Activated CD4-positive, alpha-beta T cell treated with anti-CD3 and anti-CD28 coated beads, Interleukin-2, amount 10 ng/mL, durations not matched to agents 24 days and 14 days (primary cell): ENCODE measurements at regions not wholly inside any gene's neighbourhood (a gene's known extent, or its start where the extent isn't known, plus 50 kb on each side); places are given as distances from the start of the nearest gene placed in this dataset.

Experiments
- DNase-seq: peaks from one replicate; pipeline ENCODE4 v3.0.0; 2022
- H3K27ac Mint-ChIP-seq: one replicate; pipeline ENCODE4 v1.8.0; 2022; ENCODE audit warnings: mild to moderate bottlenecking, mixed read lengths
- H3K27me3 Mint-ChIP-seq: one replicate; pipeline ENCODE4 v1.8.0; 2022; ENCODE audit warnings: mixed read lengths
- H3K36me3 Mint-ChIP-seq: one replicate; pipeline ENCODE4 v1.8.0; 2022; ENCODE audit warnings: low read depth, mild to moderate bottlenecking, mixed read lengths
- H3K4me1 Mint-ChIP-seq: one replicate; pipeline ENCODE4 v1.8.0; 2021; ENCODE audit warnings: mixed read lengths
- H3K4me3 Mint-ChIP-seq: one replicate; pipeline ENCODE4 v1.8.0; 2022; ENCODE audit warnings: mild to moderate bottlenecking, moderate library complexity, mixed read lengths
- H3K9me3 Mint-ChIP-seq: one replicate; pipeline ENCODE4 v1.8.0; 2021; ENCODE audit warnings: mixed read lengths
- intact Hi-C: fragments of 100-400 bp; cut with micrococcal nuclease; formaldehyde crosslinking; loops from one replicate; pipeline ENCODE4 v1.15.1; 2023

GRCh38 chr12:24711056-24712008 is 237.6 kb downstream of the BCAT1 start:
- H3K4me1 Mint-ChIP-seq, result peaks cover 2% of the 10 kb centered on the region
- no peaks in the 10 kb centered on the region for H3K27me3 Mint-ChIP-seq
- intact Hi-C loops, result loop anchor here (10.0 kb wide), 1 partner anchor 343 kb away; a partner anchor contains a TSS

GRCh38 chr12:24709216-24709615 is 239.7 kb downstream of the BCAT1 start:
- Mint-ChIP-seq H3K27ac (no peak overlapping the region), H3K9me3 (peaks cover 6% of the 10 kb centered on the region), H3K36me3 (no peaks in the 10 kb centered on the region), H3K4me1 (peaks cover 10% of the 10 kb centered on the region), H3K4me3 (no peak overlapping the region), H3K27me3 (no peaks in the 10 kb centered on the region)
- no peak for DNase-seq
- intact Hi-C loops, result loop anchor here (1.0 to 2.0 kb wide), 2 partner anchors 10 to 16 kb away; no protein-coding TSS in a partner anchor

More at GRCh38 chr12:24711056-24712008, 237.6 kb downstream of the BCAT1 start:
- Mint-ChIP-seq H3K9me3 (peaks cover 6% of the 10 kb centered on the region), H3K4me3 (no peak overlapping the region), H3K27ac (no peak overlapping the region), H3K36me3 (no peaks in the 10 kb centered on the region)
- DNase-seq, result no peak

GRCh38 chr12:24708718-24709117 is 240.2 kb downstream of the BCAT1 start:
- peaks cover 9% of the 10 kb centered on the region for H3K9me3 Mint-ChIP-seq
- H3K27me3 Mint-ChIP-seq, result no peaks in the 10 kb centered on the region
- intact Hi-C loops, result loop anchor here (1.0 to 2.0 kb wide), 2 partner anchors 11 to 16 kb away; no protein-coding TSS in a partner anchor
- H3K4me1 Mint-ChIP-seq, result peaks cover 10% of the 10 kb centered on the region
- no peak overlapping the region for H3K4me3 Mint-ChIP-seq
- no peak overlapping the region for H3K27ac Mint-ChIP-seq
- DNase-seq, result no peak
- H3K36me3 Mint-ChIP-seq, result no peaks in the 10 kb centered on the region

GRCh38 chr12:24708043-24708442 is 240.9 kb downstream of the BCAT1 start:
- intact Hi-C loops, result loop anchor here (2.0 kb wide), 1 partner anchor 17 kb away; no protein-coding TSS in a partner anchor

GRCh38 chr12:24707334-24707733 is 241.6 kb downstream of the BCAT1 start:
- Mint-ChIP-seq H3K27me3 (no peaks in the 10 kb centered on the region), H3K36me3 (peaks cover 2% of the 10 kb centered on the region), H3K27ac (no peak overlapping the region), H3K9me3 (peaks cover 5% of the 10 kb centered on the region), H3K4me3 (no peak overlapping the region), H3K4me1 (peaks cover 8% of the 10 kb centered on the region)
- DNase-seq, result peak; percentile 40
- intact Hi-C loops, result no loop called here

More at GRCh38 chr12:24708043-24708442, 240.9 kb downstream of the BCAT1 start:
- Mint-ChIP-seq H3K4me3 (no peak overlapping the region), H3K27ac (no peak overlapping the region), H3K4me1 (peaks cover 10% of the 10 kb centered on the region), H3K9me3 (peaks cover 6% of the 10 kb centered on the region), H3K36me3 (no peaks in the 10 kb centered on the region), H3K27me3 (no peaks in the 10 kb centered on the region)
- DNase-seq, result no peak

GRCh38 chr12:24705741-24706358 is 243.1 kb downstream of the BCAT1 start:
- Mint-ChIP-seq H3K27ac (peak overlapping the region; percentile 21), H3K4me3 (no peak overlapping the region)

GRCh38 chr12:24705216-24705615 is 243.7 kb downstream of the BCAT1 start:
- H3K4me3 Mint-ChIP-seq, result no peak overlapping the region
- H3K9me3 Mint-ChIP-seq, result peaks cover 5% of the 10 kb centered on the region
- peaks cover 2% of the 10 kb centered on the region for H3K36me3 Mint-ChIP-seq
- H3K27ac Mint-ChIP-seq, result no peak overlapping the region
- H3K4me1 Mint-ChIP-seq, result peaks cover 7% of the 10 kb centered on the region
- H3K27me3 Mint-ChIP-seq, result no peaks in the 10 kb centered on the region
- no peak for DNase-seq
- intact Hi-C loops, result no loop called here

More at GRCh38 chr12:24705741-24706358, 243.1 kb downstream of the BCAT1 start:
- Mint-ChIP-seq H3K4me1 (peaks cover 7% of the 10 kb centered on the region), H3K36me3 (peaks cover 2% of the 10 kb centered on the region), H3K9me3 (peaks cover 5% of the 10 kb centered on the region), H3K27me3 (no peaks in the 10 kb centered on the region)
- intact Hi-C loops, result no loop called here
- DNase-seq, result no peak

GRCh38 chr12:24701343-24701742 is 247.6 kb downstream of the BCAT1 start:
- Mint-ChIP-seq H3K27me3 (no peaks in the 10 kb centered on the region), H3K36me3 (peaks cover 2% of the 10 kb centered on the region), H3K4me1 (peaks cover 7% of the 10 kb centered on the region), H3K4me3 (no peak overlapping the region), H3K9me3 (peaks cover 5% of the 10 kb centered on the region), H3K27ac (no peak overlapping the region)
- intact Hi-C loops, result no loop called here
- no peak for DNase-seq

GRCh38 chr12:24698972-24699371 is 249.9 kb downstream of the BCAT1 start:
- DNase-seq, result no peak
- Mint-ChIP-seq H3K9me3 (peaks cover 5% of the 10 kb centered on the region), H3K27ac (no peak overlapping the region), H3K4me1 (no peaks in the 10 kb centered on the region), H3K27me3 (no peaks in the 10 kb centered on the region), H3K4me3 (no peak overlapping the region), H3K36me3 (peaks cover 2% of the 10 kb centered on the region)
- intact Hi-C loops, result no loop called here

GRCh38 chr12:24697769-24698168 is 251.1 kb downstream of the BCAT1 start:
- no peak for DNase-seq
- no peak overlapping the region for H3K27ac Mint-ChIP-seq
- H3K9me3 Mint-ChIP-seq, result no peaks in the 10 kb centered on the region
- H3K27me3 Mint-ChIP-seq, result no peaks in the 10 kb centered on the region
- peaks cover under 1% of the 10 kb centered on the region for H3K36me3 Mint-ChIP-seq
- H3K4me1 Mint-ChIP-seq, result no peaks in the 10 kb centered on the region
- intact Hi-C loops, result no loop called here
- H3K4me3 Mint-ChIP-seq, result no peak overlapping the region

- Mint-ChIP-seq H3K36me3 (no peaks in the 10 kb centered on the region), H3K27ac (no peak overlapping the region)
Measured at GRCh38 chr12:24697295-24697694, 251.6 kb downstream of the BCAT1 start.

GRCh38 chr12:24696800-24697199 is 252.1 kb downstream of the BCAT1 start:
- no peaks in the 10 kb centered on the region for H3K36me3 Mint-ChIP-seq
- no peaks in the 10 kb centered on the region for H3K27me3 Mint-ChIP-seq
- peaks cover 4% of the 10 kb centered on the region for H3K9me3 Mint-ChIP-seq
- H3K27ac Mint-ChIP-seq, result no peak overlapping the region
- H3K4me3 Mint-ChIP-seq, result no peak overlapping the region
- no peak for DNase-seq
- no peaks in the 10 kb centered on the region for H3K4me1 Mint-ChIP-seq
- intact Hi-C loops, result no loop called here

More at GRCh38 chr12:24697295-24697694, 251.6 kb downstream of the BCAT1 start:
- intact Hi-C loops, result no loop called here
- Mint-ChIP-seq H3K4me1 (no peaks in the 10 kb centered on the region), H3K4me3 (no peak overlapping the region), H3K9me3 (peaks cover under 1% of the 10 kb centered on the region), H3K27me3 (no peaks in the 10 kb centered on the region)
- DNase-seq, result no peak

GRCh38 chr12:24695657-24696329 is 253.1 kb downstream of the BCAT1 start:
- Mint-ChIP-seq H3K4me1 (no peaks in the 10 kb centered on the region), H3K27me3 (no peaks in the 10 kb centered on the region), H3K27ac (no peak overlapping the region), H3K36me3 (no peaks in the 10 kb centered on the region), H3K4me3 (no peak overlapping the region), H3K9me3 (peaks cover 4% of the 10 kb centered on the region)
- DNase-seq, result no peak
- intact Hi-C loops, result no loop called here
